GM18517 (cell line): ENCODE measurements at regions not wholly inside any gene's neighbourhood (a gene's known extent, or its start where the extent isn't known, plus 50 kb on each side); places are given as distances from the start of the nearest gene placed in this dataset.
A peak's percentile ranks its signal among the peaks of the same experiment; 100 is the strongest.
"Not testable (repeated sequence)": the region's sequence is repeated elsewhere in the genome, so short reads cannot be mapped to it uniquely, and the experiment has no call there.

Experiments used
- ATAC-seq: cut with Tn5 transposase; IDR thresholded peaks from one replicate; pipeline ENCODE4 v1.9.1; 2021; ENCODE audit warnings: mild to moderate bottlenecking, moderate library complexity; ENCODE audit not compliant: unreplicated experiment

DNA sequence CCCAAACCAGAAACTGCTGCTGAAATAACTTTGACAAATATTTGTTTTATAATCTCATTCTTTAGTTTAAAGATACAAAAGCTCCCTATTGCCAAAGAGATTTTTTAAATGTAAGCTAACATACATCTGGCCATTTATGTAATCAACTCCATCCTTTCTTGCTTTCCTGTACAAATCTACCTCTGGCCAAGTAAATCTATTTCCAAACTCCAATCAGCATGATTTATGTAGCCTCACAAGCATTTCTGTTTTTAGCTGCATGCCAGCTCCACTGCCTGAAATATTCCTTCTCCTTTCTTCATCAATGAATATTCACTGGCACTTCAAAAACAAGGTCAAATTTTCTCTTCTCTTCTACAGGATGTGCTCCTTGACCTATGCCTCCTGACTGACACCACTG lies 80.0 kb downstream of the SHOX2 start:
- no peak for ATAC-seq

DNA sequence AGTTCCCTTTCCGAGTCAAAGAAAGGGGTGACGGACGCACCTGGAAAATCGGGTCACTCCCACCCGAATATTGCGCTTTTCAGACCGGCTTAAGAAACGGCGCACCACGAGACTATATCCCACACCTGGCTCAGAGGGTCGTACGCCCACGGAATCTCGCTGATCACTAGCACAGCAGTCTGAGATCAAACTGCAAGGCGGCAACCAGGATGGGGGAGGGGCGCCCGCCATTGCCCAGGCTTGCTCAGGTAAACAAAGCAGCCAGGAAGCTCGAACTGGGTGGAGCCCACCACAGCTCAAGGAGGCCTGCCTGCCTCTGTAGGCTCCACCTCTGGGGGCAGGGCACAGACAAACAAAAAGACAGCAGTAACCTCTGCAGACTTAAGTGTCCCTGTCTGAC lies 86.3 kb downstream of the SHOX2 start:
- ATAC-seq, result not testable (repeated sequence)

DNA sequence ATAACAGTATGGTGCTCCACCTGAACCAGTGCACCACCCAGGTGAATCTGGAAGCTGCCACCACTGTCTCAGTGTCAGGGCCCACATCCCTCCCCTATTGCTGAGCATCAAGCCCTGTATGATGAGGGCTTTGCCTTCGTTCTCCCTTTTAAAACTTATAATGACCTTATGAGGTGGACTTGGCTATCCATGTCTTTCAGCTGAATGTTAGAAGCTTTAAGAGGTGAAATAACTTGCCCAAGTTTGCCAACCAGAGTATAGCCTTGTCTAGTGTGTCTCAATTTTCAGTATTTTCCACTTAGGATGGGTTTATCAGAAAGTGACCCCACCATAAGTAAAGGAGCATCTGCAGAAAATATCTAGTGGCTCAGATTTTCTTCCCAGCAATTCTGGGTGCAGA lies 87.8 kb downstream of the SHOX2 start:
- ATAC-seq, result no peak

DNA sequence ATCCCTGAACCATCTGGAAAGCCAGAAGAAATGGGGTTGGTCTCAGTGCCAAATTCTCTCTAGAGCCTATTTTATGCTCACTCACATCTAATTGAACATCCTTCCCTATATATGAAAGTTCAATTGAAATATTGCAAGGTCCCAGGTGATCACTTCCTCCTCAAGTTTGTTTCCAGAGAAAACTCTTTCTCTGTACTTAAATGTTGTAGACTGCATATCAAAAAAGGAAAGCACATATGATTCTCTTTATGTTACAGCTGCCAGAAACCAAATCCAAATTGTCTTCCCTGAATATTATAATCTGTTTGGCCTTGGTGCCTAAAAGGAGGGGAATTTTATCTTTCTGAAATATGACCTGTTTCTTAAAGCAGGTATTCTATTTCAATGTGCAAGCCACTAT lies 93.3 kb downstream of the SHOX2 start:
- no peak for ATAC-seq

DNA sequence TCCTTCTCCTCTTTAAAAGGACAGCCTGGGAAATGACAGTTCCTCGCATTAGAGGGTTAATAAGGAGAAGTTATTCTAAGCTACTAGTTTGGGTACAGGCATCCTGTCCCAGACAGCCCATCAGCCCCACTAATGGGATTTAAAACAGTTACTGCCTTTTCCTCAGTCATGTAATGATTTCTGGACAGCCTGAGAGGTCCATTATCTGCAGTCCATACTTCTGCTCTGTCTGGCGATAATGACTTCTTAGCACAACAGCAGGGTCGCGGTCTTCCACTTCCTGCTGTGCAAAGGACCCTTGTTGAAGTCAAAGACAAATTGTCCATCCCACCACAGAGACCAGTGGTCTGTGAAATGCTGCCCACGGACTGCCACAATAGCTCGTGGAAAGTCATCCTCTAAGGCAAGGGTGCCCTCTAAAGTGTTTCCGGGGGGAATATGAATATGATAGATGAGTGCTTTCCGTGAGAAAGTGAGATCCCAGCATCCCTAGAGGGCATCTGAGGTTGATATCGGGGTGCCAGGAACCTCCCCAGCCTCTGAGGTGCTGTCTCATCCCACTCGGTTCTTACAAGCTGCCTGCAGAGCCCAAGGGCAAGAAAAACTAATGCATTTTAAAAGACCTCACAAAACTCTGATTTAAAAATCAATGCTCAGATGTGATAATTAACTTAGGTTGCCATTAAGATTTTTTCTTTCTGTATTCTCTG lies 100.7 kb downstream of the SHOX2 start:
- ATAC-seq, result no peak

DNA sequence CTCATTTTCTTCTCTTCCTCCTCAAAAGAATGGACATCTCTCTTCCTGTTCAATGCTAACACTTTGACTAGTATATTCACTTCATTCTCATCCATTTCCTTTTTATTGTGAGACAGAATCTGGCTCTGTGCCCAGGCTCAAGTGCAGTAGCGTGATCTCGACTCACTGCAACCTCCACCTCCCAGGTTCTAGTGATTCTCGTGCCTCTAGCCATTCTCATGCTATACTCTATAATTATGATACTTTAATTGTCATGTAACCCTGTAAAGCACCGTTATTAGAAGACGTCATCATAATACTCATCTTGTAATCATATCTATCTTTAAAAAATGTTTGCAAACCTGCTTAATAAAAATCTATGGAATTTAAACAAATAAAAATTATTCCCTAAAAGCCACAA lies 107.0 kb downstream of the SHOX2 start:
- ATAC-seq, result no peak

DNA sequence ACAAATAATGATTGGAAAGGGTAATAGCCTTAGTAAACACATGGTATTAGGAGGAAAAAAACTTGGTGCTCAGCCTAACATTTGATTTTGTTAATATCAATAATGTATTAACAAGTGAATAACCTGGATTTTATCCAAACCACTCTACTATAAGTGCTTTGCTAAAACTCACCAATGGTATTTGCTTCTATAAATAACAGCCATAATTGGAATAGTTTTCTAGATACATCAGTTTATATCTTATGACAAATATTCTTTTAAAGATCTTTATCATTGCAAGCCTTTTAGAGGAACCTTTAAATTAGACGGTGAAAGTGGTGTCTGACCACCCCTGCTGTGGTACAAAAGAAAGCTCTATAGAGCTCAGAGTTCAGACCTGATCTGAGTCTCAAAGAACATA lies 123.9 kb downstream of the SHOX2 start:
- no peak for ATAC-seq

DNA sequence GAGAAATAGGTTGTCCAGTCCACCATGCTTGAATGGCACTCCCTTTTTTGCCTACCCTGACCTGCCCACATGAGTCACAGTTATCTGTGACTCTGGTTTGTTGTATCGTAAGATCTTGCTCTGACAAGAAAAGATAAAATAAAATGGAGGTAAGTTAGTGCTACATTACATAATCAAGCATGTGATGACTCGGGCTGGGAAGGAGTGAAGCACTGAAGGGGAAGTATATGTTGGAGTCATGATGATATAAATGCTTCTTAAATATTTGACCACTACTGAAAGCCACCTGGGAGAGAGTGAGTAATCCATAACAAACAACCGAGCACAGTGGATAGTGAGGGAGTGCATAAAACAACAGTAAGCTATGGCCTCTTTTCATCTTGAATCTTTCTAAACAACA lies 124.4 kb downstream of the SHOX2 start:
- no peak for ATAC-seq

DNA sequence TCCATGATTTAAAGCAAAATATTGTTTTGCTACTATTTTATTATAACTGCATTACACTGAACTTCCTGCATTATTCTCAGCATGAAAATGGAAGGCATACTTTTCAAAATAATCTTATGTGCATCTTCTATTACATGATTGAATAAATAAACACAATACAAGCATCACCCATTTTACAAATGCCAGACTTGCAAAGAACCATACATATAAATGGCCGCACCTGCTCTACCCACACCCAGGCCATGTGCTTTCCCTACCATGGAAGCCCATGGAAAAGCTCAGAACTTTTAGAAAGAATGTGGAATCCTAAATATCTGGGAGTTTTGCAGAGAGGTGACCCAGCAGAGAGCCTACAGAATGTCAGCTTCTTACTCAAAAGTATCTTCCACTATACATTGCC lies 127.2 kb downstream of the SHOX2 start:
- no peak for ATAC-seq

DNA sequence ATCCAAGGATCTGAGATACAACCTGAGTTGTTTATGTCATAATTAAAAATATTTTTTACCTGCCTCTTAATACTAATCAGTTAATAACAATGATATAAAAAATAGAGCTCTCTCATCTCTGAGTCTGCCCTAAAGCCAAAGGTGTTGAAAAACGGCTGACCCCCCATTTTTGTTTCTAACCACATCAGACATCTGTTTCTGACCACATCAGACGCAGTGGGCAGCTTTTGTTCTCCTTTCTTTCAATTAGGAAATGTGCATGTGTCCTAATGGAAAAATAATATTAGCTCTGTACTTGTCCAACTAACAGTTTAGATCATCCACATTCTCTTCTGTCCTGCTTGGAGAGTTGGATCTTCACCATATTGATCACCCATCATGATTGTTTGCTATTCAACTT lies 144.6 kb downstream of the SHOX2 start:
- ATAC-seq, result no peak

DNA sequence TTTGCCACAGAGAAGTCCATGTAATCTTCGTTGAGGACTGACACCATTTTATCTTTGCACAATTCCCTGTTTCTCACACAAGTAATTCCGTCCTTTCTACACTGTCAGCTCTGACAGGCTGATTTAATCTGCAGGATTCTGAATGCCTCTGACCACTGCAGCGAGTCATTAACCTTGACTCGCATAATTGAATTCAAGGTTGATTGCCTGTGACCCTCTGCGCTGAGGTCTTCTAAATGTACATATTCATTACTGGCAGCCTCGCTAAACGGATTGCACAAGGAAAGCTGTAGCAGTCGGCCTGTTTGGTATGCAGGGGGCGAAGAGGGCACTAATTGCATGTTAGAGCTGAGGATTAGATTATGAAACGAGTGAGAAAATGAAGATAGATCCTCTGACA lies 147.8 kb downstream of the SHOX2 start:
- no peak for ATAC-seq

DNA sequence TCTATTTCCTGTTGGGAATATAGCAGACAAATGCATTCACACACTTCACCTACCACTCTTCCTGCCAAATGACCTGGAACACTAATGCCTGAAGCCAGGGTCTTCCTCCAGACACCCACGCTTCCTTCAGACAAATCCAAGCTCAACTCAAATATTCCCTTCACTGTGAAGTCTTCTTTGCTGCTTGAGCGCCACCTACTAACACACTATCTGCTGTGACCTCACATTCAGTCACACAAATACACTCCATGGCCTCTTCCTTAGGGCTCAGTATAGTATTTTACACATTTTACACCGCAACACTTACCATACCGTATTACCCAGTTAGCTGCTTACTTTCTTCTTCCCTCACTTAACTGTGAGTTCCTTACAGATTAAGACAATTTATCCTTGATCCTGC lies 149.4 kb downstream of the SHOX2 start:
- ATAC-seq, result no peak

DNA sequence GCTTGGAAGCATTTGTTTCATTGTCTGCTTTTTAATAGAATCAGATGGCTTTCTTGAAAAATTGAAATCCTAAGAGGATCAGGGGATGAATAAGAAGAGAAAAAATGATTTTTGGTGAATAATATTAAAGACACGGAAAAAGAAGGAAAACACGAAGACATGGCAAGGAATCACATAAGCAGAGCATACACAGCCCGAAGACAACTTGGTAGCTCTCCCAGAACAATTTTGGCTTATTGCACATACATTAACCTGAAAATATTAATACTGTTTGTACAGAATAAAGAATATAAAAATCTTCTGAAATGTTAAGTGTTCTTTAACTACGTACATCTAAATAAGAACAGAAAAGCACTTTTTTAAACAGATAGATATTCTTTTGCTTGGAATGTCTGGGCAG lies 150.0 kb downstream of the SHOX2 start:
- no peak for ATAC-seq

DNA sequence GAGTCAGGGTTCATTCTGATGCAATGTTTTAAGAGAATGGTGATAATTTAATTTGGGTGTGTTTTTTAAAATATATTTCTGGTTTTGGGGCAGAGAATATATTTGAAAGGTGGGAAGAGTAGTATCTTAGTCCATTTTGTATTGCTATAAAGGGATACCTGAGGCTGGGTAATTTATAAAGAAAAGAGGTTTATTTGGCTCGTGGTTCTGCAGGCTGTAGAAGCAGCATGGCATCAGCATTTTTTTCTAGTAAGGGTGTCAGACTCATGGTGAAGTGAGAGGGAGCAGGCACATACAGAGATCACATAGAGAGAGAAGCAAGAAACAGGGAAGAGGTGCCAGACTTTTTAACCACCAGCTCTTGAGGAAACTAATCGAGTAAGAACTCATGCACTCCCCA lies 152.7 kb downstream of the SHOX2 start:
- no peak for ATAC-seq

DNA sequence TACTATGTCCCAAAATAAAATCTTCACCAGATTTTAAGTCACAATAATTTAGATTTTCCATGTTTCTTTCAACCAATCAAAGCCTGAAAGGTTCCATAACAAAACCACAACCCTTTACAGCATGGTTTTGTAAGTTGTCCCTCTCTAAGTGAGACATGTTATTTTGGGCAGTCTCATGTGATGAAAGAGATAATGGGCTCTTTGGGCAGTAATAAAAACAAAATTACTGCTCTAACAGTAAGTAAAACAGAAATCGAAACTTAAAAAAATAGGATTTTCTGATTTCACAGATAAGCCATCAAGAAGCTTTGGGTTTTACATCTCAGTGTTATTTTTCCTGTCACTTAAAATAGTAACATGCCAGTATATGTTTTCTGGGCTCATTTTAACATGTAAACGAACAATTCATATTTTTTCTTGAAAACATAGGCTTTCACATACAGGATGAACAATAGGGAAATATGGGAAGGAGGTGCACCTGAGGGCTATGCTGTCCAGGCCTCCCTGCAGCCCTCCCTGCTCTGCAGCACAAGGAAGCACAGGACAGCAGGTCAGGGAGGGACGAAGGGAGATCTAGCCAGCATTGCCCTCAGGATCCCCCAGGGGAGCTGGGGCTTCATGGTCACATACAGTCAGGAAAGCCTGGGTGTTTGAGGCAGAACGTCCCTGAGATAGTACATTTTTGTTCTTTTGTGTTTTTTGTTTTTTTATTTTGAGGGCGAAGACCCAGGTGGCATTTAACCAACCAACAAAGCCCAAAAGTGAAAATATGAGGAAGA lies 157.4 kb downstream of the SHOX2 start:
- no peak for ATAC-seq

DNA sequence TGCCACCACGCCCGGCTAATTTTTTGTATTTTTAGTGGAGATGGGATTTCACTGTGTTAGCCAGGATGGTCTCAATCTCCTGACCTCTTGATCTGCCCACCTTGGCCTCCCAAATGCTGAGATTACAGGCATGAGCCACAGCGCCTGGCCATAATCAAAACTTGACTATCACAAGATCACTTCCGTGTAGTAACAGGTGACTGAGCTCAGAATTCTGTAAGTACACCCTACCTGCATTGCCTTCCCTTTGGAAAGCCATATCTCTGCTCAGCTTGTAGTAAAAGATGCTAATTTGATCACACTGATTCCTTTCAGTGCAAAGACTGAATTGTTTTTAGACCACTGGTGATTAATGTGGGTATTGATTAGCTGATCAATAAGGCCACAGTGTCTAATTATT lies 167.1 kb downstream of the SHOX2 start:
- ATAC-seq, result no peak

DNA sequence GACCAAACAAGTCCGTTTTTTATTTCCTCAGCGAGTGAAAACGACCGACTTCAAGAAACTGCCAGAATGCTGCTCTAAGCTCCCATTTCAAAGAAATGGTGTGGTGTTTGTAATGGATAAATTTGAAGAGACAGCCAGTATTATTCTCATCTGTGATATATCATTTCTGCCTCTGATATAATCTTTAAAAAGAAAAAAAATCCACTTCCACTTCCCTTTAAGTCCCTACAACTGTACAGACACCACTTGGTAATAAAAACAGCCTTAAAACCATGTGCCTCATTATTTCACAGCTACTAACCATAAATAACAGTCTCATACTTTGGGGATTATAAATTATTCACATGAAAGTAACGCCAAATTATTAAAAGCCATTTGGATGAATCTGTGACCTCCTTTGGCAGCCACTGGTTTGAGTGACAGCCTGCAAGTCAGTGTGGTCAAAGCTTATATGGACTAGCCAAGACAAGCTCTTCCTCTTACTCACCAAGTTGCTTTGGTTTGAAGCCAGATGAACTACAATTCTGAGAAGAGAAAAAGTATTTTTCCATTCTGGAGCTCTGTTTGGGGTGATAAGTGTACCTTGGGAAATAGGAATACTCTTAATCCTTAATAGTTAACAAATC lies 168.0 kb downstream of the SHOX2 start:
- ATAC-seq, result no peak

DNA sequence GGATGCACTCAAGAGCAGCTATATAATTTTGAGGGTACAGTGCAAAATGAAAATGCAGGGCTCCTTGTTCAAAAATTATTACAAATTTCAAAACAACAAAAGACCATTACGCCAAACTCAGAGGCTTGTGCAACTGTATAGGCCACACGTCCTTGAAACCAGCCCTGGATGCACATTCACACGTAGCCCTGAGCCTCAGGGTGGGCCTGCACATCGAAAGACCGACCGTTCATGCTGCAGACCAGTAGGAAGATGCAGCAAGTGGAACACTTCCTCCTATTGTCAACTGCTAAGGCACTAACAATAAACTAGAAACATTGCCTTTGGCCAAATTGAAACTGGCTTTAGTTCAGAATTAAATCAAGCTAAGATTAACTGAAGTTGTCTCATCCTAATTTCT lies 174.7 kb downstream of the SHOX2 start:
- no peak for ATAC-seq

DNA sequence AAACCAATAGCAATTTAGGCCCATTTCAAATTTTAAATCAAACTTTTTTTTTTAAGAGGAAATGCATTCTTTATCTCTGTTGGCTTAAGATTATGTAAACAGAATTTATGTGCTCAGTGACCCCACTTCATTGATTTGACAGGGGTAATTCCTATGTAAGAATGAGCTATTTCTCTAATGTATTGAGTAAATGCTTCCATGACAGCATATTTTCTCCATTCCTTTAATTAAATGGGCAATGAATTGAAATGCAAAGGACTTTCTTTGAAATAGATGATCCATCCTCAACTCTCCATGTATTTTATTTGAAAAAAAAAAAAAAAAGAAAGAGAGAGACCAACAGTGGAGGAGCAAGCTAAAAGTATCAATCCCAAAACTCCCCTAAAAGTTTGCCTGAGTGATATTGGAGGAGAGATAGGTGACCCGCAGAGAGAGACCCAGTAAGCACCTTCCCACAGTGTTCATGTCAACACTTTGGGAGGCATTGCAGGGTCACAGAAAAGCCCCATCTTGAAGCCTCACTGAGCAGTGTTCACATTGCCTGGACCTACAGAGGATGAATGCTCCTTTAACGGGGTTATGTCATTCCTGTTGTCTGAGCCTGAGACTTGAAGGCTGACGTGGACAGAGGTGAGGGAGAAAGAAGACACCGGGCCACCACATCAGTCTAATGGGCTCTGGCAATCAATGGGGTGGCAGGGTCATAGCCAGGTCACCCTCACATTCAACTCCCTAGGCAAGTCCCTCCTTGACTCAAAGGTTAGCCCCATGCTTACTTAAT lies 176.0 kb downstream of the SHOX2 start:
- ATAC-seq, result no peak

DNA sequence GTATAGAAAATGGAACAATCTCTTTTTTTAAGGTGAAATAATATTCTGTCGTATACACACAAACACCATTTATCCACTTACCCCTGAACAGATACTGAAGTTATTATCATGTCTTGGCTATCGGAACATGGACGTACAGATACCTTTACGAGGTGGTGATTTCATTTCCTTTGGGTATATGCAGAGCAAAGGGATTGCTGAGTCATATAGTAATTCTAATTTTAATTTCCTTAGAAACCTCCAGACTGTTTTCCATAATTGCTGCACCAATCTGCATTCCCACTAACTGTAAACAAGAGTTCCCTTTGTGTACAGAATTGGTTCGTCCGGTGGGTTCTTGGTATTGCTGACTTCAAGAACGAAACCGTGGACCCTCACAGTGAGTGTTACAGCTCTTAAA lies 179.4 kb downstream of the SHOX2 start:
- ATAC-seq, result no peak

DNA sequence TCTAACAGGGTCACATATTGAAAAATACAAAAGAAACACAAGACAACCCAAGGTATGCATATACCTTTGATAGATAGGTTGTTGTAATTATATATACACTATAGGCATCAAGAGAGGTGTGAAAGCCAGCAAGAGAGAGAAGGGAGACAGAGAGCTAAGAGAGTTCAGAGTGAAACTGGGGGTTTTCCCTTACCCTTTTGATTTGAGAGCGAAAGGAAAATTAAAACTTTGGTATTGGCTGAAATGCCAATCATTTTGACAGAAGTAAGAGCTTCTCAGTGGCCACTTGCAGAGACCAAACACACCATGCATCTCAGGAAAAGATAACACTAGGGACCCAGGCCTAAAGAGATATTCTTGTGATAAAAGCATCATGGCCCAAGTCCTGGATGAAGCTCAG lies 183.6 kb downstream of the SHOX2 start:
- ATAC-seq, result peak; percentile 80
